ENCODE measurements at regions not wholly inside any gene's neighbourhood (a gene's known extent, or its start where the extent isn't known, plus 50 kb on each side); places are given as distances from the start of the nearest gene placed in this dataset.

GRCh38 chr1:166283600-166283999, 116.8 kb upstream of the FAM78B start:
- no peak overlapping the region for H3K4me3 ChIP-seq (ENCODE audit: low read length)
- no peak for DNase-seq (ENCODE audit: low read depth)
- TF ChIP-seq CTCF (conservative IDR thresholded peaks at IDR 0.05; ENCODE audit: low read length) = no peak

- TF ChIP-seq CTCF (conservative IDR thresholded peaks at IDR 0.05; ENCODE audit: low read length) = no peak
- H3K4me3 ChIP-seq (ENCODE audit: low read length) = no peak overlapping the region
- no peak for DNase-seq (ENCODE audit: low read depth)
Measured at GRCh38 chr1:166289309-166290050, 122.7 kb upstream of the FAM78B start.

- TF ChIP-seq CTCF (conservative IDR thresholded peaks at IDR 0.05; ENCODE audit: low read length) = no peak
- DNase-seq (ENCODE audit: low read depth) = no peak
- no peak overlapping the region for H3K4me3 ChIP-seq (ENCODE audit: low read length)
Measured at GRCh38 chr1:166295656-166296055, 128.9 kb upstream of the FAM78B start.

GRCh38 chr1:166297993-166298392, 131.2 kb upstream of the FAM78B start:
- TF ChIP-seq CTCF (conservative IDR thresholded peaks at IDR 0.05; ENCODE audit: low read length) = no peak
- H3K4me3 ChIP-seq (ENCODE audit: low read length) = no peak overlapping the region
- DNase-seq (ENCODE audit: low read depth) = no peak

- no peak for DNase-seq (ENCODE audit: low read depth)
- H3K4me3 ChIP-seq (ENCODE audit: low read length) = no peak overlapping the region
- no peak for TF ChIP-seq CTCF (conservative IDR thresholded peaks at IDR 0.05; ENCODE audit: low read length)
Measured at GRCh38 chr1:166300767-166301166, 134.0 kb upstream of the FAM78B start.

GRCh38 chr1:166302989-166303758, 136.4 kb upstream of the FAM78B start:
- DNase-seq (ENCODE audit: low read depth) = no peak
- no peak overlapping the region for H3K4me3 ChIP-seq (ENCODE audit: low read length)
- no peak for TF ChIP-seq CTCF (conservative IDR thresholded peaks at IDR 0.05; ENCODE audit: low read length)

- H3K4me3 ChIP-seq (ENCODE audit: low read length) = no peak overlapping the region
- DNase-seq (ENCODE audit: low read depth) = no peak
- TF ChIP-seq CTCF (conservative IDR thresholded peaks at IDR 0.05; ENCODE audit: low read length) = no peak
Measured at GRCh38 chr1:166304131-166304530, 137.3 kb upstream of the FAM78B start.

All from AG10803 (cell line).